ENCODE measurements at regions not wholly inside any gene's neighbourhood (a gene's known extent, or its start where the extent isn't known, plus 50 kb on each side); places are given as distances from the start of the nearest gene placed in this dataset.

DNA sequence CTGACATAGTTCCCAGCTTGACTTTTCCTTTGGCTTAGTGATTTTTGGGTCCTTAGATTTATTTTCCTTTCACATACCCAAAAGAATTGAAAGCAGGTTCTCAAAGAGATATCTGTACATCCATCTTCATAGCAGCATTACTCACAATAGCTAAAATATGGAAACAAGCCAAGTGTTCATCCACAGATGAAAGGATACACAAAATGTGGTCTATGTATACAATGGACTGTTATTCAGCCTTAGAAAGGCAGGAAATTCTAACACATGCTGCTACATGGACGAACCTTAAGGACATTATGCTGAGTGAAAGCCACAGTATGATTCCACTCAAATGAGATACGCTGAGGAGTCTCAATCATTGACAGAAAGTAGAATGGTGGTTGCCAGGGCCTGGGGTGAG lies 171.8 kb downstream of the IGLL1 start:
- DNase-seq: no peak

DNA sequence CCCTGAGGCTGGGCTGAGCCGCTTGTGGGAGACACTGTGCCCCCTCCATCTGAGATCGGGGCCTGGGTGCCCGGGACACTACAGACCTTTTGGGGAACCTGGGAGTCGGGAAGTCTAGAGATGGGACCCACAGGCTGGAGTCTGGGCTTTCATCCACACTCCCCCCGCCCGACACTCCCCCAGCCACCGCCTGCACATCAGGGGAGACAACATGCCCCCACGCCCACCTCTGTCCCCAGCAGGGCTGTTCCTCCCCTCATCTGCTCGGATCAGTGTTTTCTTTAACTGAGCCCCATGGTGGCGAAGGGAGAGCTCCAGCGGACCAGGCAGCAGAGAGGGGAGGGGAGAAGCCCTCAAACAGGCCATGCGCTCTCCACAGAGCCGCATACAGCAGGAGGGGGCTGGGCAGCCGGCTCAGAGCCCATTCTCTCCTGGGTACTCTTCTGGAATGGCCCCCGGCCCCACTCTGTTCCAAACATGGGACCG lies 174.7 kb downstream of the IGLL1 start:
- no peak for DNase-seq

DNA sequence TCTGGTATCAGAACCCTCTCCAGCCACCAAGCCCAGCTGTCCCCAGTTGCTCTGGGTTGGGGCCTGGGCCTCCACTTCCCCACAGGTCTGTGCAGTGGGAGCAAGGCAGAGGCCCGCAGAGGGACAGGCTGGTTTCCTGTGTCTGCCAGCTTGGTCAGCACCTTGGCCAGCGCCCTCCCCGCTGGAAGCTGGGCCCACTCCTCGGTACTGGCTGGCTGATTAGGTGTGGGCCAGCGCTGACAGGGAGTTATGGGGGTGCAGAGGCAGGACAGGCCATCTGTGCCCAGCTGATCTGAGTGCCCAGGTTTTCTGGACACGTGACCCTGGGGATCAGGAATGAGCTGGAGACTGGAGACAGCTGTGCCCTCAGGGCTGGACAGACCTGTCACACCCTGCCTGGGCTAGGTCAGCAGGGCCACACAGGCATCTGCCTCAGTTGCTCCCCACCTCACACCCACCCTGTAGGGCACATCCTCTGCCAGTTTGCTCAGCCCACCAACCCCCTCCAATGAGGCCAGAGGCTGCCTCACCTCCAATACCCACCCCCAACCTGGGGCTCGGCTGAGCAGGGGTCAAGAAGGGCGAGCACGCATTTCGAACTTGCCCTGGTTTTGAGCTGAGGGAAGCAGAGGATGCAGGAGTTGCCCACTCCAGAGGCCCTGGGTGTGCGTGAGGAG lies 175.3 kb downstream of the IGLL1 start:
- DNase-seq: no peak

DNA sequence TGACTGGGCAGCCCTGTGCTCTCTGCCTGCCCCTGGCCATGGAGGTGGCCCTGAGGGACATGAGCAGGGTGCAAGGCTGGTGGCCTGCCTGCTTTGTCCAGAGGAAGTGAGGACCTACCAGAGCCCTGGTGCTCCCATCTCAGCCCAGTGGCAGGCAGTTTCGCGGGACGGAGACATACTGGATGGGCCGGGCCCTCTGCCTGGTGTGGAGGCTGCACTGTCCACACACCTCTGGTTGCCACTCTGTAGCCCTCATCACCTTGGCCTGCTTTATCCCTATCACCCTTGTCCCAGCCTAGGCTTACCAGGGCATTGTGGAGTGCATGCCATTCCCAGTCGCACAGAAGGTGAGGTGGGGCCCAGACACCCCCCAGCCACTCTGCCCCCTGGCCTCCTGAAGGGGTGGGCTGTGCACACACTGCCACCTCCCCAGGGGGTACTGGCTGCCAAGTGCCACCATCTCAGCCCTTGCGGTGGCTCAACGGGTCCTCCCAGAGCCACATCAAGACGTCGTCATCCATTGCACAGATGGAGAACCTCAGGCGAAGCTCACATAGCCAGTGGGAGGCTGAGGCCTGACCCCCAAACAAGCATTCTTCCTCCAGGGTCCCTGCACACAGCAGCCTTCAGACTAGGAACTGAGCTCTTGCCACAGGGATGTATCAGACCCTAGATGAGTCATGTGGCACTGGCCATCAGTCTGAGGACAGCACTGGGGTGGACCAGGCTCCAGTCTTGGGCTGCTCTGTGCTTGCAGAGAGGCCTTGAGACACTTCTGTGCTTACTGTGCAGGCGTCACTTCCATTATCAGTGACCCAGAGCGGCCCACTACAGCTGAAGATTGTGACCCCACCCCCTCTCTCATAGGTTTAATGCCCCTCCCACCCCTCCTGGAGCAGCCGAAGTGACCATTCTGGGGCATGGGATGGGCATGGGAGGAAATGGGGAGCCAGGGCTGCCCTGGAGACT lies 176.1 kb downstream of the IGLL1 start:
- no peak for DNase-seq

DNA sequence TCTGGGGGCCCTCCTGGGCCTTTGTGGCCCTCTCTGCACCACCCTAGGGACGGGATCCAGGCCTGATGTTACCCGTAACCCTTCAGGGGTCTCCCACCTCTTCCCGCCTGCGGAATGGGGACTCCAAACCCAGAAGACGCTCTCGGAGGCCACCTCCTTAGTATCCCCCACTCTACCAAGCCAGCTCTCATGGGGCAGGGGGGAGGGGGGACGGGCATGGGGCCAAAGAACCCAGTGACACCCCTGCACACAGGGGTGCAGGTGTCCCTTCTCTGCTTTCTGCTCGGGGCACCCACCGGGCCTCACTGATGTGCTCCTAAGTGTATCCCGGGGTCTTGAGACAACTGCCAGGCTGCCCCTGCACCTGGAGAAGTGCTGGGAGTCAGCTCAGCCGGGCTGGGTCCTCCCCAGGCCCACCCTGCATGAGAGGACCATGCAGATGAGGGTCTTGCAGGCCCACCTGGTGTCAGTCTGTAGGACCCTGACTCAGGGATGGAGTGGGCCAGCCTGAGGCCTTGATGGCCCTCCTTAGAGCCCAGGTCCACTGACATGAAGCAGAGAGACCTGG lies 176.9 kb downstream of the IGLL1 start:
- no peak for DNase-seq

DNA sequence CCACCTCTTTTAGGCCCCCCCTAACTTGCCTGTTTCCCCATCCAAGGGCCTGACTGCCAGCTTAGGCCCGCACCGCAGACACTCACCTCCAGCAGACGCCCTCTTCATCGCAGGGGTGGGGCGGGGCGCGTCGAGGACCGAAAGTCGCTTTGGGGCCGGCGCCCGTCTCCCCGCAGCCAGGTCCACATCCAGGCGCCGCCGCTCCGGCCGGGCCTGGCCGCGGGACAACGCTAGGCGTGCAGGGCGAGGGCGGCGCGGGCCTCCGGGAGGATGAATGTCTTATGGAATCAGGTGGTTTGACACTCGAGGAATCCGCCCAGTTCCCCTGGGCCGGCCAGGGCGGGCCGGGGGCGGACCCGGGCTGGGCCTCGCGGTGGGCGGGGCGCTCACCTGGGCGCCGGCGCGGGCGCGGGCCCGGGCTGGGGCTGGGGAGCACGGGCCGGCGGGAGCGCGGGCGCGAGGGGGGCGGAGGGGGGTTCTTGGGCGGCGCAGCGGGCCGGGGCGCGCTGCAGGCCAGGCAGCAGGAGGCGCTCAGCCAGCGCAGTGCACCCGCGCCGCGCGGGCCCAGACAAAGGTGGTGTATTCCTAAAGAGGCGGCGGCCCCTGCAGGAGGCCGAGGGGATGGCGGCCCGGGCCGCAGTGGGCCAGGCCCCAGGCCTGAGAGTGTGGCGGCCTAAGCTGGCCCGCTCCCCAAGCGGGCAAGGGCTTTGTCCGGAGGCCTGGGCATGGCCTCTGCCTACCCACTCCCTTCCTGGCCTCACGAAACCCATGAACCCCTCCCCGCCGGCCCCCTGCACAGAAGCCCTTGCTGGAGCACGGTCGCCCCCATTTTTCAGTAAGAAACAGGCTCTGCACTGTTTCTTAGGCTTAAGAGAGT lies 177.6 kb downstream of the IGLL1 start:
- peak; percentile 10 for DNase-seq

DNA sequence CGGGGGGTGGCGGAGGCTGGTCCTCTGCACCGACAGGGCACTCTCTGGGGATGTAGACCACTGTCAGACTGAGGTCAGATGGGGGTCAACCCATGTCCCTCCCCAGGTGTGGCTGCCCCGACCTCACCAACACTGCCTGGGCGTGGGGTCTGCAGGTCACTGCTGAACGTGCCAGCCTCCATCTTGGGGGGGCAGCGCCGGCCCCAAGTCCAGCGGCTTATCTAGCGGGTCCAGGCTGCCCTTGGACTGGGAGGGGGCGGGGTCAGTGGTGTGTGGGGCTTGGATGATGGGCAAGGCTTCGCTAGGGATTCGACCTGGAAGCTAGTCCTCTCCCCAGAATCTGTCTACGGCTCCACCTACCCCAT lies 178.2 kb downstream of the IGLL1 start:
- no peak for DNase-seq

DNA sequence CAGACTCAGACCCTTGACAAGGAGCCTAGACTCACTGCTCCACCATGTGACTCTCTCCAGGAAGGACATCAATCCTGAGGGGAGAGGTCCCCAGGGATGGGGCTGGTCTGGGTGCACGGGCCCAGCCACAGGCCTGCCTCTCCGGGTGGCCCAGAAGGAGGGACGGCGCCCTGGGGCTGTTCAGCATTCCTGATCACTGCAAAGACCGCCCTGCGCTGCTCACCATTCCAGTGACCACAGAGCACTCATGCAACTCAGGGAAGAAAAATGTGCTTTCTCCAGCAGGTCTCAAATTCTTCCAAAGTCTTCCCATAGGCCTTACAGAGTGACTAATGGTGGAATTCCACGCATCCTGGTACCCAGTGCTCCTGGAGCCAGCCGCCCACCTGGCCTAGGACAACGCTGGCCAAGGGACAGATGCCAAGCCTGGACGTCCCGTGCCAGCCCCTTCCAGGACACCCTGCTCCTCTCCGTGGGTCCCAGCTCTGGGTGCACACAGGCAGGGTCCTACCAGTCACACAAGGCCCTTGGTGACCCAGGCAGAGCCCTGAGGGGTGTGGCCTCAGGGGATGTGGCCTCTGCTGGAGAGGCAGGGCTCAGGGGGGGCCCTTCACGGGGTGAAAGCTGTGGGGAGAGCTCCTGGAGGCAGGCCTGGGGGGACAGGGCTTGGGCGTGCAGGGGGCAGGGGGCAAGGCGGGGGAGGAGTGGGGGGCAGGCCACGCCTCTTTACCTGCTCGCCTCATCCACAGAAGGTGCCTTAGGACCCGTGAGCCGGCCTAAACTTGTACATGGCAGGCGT lies 178.8 kb downstream of the IGLL1 start:
- DNase-seq: no peak

DNA sequence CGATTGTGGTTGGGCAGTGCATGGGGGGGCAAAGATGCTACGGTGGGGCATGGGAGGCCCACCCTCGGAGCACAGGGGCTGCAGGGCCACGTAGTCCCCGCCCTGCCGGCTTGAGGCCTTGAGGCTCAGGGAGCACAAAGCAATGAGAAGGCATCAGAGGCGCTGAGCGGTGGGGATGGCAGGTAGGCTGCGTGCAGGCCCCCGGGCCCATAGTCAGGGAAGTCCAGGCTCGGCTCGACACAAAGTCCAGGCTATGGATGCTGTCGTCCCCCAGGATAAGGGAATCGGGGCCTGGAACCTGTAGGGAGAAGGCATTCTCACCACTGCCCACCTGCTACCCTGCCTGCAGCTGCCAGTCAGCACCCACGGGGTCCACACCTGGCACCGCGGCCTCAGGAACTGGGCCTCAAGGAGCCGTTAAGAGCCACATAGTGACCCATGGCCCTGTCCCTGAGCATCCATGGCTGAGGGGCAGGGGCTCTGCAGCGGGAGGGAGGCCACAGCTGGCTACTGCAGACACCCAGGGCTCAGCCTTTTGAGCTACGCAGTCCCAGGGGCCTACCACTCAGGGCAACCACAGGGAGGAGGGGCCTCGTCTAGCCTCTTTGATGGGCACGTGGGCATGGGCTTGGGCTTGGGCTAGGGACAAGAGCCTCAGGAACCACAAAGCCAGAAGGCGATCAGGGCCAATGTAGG lies 179.7 kb downstream of the IGLL1 start:
- no peak for DNase-seq

DNA sequence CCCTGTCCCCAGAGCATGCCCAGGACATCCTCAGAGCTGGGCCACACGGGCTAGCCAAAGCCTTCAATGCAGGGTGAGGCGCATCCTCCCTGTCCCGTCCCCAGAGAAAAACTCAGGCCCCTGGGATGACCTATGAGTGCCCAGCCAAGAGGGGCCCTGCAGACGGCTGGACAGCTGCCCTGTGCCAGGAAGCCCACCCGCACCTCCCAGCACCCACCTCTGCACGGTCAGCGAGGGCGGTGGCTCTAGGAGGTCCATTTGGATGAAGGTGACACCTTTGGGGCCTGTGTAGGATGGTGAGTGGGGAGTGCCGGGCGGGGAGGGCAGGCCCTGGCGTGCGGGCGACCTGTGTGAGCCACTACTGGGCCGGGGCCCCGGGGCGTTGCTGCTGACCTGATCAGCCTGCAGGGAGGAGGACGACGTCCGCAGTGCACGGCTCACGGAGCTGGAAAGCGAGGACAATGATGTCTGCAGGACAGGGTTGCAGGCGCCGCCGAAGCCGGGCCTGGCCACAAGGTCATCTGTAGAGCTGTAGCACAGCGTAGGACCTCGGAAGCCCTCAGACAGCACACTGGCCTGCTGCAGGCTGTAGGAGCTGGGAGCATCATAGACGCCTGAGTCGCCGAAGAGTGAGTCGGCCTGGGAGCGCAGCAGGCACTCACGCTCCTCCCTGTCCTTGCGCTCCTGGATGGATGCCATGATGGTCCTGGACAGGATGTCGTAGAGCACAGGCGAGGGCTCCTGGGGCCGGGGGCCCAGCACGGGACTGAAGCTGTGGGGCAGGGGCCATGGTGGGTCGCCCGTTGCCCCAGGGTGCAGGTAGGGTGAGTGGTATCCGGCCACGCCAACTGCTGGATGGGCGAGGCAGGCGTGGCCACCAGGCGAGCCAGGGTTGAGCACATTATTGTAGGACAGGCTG lies 180.5 kb downstream of the IGLL1 start:
- DNase-seq: no peak

DNA sequence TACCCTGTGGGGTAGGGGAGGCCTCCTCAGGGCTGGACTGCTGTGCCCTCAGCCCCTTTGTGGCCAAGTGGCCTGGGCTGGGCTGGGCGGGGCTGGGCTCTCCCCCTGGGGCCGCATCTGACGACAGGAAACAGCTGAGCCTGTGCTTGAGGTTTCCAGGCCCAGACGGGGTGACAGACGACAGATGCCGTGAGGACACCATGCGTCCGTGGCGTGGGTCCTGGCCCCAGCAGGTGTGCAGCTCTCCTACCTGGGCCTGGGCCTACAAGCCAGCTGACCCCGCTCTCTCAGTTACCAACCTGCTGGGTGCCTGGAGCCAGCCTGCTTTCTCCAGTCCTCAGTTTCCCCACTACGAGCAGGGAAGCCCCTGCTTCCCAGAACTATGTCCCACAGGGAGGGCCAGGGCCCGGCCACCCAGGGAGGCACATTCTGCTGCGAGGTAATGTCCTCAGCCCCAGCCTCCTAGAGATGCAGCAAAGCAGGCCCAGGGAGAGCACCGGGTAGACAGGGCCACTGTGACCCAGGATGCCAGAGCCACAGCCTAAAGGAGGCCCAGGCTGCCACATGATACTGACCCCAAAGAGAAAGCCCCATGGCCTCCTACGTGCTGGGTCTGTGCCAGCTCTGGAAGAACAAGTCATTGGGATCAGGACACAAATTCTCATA lies 181.3 kb downstream of the IGLL1 start:
- no peak for DNase-seq

DNA sequence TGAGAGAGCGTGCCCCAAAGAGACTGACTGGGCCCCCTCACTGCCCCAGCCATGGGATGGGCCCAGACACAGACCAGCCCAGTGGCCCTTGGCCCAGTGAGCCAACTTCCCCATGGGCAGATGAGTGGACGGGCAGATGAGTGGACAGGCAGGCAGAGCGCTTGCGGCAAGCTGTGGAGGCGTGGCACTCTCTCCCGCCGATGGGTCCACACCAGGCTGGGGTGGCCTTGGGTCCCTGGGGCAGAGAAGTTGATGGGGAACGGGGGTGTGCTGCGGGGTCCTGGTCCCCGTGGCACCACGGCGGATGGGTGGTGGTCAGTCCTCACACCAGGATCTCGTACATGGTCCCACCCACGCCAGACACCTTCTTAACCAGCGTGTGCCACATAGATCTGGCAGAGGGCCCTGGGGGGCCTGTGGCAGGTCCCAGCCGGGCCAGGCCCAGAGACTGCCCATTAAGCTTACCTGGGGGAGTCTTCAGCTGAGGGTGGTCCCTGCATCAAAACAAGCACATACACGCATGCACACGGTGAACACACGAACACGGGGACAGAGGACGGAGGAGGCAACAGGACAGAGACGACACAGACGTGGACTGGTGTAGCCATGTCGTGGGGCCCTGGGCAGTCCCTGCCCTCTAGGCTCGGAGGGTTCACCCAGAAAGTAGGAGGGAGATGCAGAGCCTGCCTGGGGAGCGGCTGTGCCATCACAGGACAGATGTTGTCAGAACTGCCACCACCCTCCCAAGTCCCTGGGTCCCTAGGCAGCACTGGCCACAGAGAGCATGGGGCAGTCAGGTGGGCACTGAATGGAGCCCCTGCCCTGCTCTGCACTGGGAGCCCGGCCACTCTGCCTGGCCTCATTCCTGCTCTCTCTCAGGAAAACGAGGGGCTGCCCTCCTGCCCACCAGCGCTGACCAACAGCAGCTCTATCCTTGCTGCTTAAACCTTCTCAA lies 182.2 kb downstream of the IGLL1 start:
- no peak for DNase-seq

DNA sequence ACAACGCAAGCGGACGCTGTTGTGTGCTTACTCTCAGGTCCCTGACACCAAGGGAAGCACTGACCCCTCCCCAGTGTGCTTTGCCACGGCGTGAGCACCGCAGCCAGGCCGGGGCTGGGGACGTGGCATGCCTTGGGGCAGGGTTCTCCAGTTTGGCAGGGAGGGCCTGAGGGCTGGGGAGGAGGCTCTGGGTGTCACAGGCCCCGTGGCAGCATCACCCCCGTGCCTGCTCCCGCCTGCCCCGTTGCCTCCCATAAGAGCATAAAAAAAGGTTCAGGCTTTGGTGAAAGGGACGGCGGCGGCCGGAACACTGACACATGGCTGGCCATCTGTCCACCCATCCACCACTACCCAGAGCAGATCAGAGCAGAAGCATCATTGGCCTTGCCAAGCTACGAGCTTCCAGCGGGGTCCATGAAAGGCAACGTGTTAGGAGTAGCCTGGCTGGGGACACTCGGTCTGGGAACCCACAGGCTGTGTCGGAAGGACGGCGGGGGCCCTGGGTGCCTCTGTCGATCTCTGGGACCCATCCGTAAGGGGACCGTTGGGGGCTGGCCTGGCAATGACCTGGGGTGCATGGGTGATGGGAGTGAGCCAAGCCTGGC lies 183.0 kb downstream of the IGLL1 start:
- no peak for DNase-seq

DNA sequence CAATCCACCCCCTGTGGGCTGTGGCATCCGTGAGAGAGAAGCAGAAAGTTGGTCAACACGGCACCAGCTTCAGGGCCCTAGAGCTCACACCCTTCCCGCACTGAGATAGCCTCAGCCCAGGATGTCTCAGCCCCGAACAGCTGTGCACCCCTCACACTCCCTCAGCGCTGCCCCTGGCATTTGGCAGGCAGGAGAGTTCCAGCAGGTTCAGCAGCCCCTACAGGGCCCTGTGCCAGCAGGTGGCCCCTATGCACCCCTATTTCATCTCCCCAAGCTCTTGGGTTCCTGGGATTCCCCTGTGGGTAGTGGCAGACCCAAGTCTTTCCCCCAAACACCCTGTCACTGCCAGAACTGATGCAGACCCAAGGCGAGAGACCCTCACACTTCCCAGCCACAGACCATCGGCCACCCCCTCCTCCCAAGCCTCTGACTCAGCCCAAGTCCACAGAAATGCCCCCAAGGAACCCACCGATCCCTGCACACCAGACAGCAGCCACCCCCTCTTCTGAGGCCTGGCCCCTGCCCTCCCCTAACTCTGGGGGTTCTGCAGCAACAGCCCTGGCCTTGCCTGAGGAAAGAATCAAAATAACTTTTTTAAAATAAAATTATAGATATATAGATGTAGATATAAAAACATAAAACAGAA lies 183.6 kb downstream of the IGLL1 start:
- no peak for DNase-seq

DNA sequence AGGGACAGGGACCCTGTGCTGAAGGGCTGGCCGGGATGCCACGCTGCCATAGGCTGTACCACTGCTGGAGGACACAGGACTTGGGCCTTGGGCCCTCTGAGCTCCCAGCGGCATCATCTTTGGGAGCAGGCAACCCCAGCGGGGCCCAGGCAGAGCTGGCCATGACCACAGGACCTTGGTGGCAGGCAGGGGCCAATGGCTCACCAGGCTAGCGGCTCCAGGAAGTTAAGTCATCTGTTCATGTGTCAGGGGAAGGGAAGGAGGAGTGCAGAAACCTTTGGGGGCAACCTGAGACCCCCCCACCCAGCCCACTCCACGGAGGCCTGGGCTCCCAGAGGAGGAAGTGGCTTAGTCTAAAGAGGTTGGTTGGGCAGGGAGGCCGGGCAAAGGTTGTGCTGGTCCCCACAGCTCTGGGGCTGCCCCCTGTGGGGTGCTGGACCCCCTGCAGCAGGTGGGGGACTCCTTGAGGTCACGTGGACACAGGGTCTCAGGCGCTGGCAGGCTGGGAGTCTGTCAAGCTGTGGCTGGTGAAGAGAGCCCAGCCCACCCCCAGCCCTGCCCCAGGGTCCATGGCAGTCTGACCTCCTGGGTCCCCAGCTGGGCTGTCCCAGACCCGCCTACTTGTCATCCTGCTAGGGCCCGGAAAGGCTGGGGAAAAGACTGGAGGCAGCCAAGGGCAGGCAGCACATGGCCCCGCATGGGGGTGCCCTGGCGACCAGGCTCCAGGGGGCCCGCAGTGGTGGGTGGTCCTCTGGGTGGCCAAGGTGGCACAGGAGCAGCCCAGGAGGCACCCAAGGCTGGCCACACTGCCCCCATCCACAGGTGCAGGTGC lies 184.3 kb downstream of the IGLL1 start:
- DNase-seq: no peak

Data from central memory CD4-positive, alpha-beta T cell (primary cell).